GM18870 (cell line): ENCODE measurements at regions not wholly inside any gene's neighbourhood (a gene's known extent, or its start where the extent isn't known, plus 50 kb on each side); places are given as distances from the start of the nearest gene placed in this dataset.
"Not testable (repeated sequence)": the region's sequence is repeated elsewhere in the genome, so short reads cannot be mapped to it uniquely, and the experiment has no call there.

Source experiments
- ATAC-seq: cut with Tn5 transposase; IDR thresholded peaks from one replicate; pipeline ENCODE4 v1.9.1; 2021; ENCODE audit warnings: moderate library complexity; ENCODE audit not compliant: unreplicated experiment

- ATAC-seq: no peak
Measured at GRCh38 chr5:30401479-30402058, 791.9 kb upstream of the CDH6 start.

GRCh38 chr5:30398423-30398822, 795.1 kb upstream of the CDH6 start:
- ATAC-seq: no peak

GRCh38 chr5:30392897-30393296, 800.6 kb upstream of the CDH6 start:
- no peak for ATAC-seq

GRCh38 chr5:30390095-30390494, 803.4 kb upstream of the CDH6 start:
- no peak for ATAC-seq

GRCh38 chr5:30387974-30388632, 805.4 kb upstream of the CDH6 start:
- ATAC-seq: no peak

GRCh38 chr5:30385754-30386153, 807.7 kb upstream of the CDH6 start:
- no peak for ATAC-seq

- no peak for ATAC-seq
Measured at GRCh38 chr5:30384171-30384570, 809.3 kb upstream of the CDH6 start.

GRCh38 chr5:30380228-30380627, 813.3 kb upstream of the CDH6 start:
- ATAC-seq: no peak

GRCh38 chr5:30376848-30377247, 816.6 kb upstream of the CDH6 start:
- no peak for ATAC-seq

- ATAC-seq: no peak
Measured at GRCh38 chr5:30368064-30368463, 825.4 kb upstream of the CDH6 start.

- not testable (repeated sequence) for ATAC-seq
Measured at GRCh38 chr5:30365031-30365430, 828.5 kb upstream of the CDH6 start.

GRCh38 chr5:30357371-30357770, 836.1 kb upstream of the CDH6 start:
- ATAC-seq: no peak

GRCh38 chr5:30355675-30356074, 837.8 kb upstream of the CDH6 start:
- ATAC-seq: no peak

GRCh38 chr5:30347858-30348257, 845.6 kb upstream of the CDH6 start:
- ATAC-seq: no peak

- ATAC-seq: not testable (repeated sequence)
Measured at GRCh38 chr5:30345539-30346345, 847.7 kb upstream of the CDH6 start.

GRCh38 chr5:30343707-30344106, 849.8 kb upstream of the CDH6 start:
- ATAC-seq: no peak

- ATAC-seq: no peak
Measured at GRCh38 chr5:30341466-30341865, 852.0 kb upstream of the CDH6 start.

GRCh38 chr5:30337084-30337573, 856.4 kb upstream of the CDH6 start:
- ATAC-seq: no peak

GRCh38 chr5:30331534-30331933, 862.0 kb upstream of the CDH6 start:
- ATAC-seq: no peak

GRCh38 chr5:30325795-30326194, 867.7 kb upstream of the CDH6 start:
- ATAC-seq: no peak

- ATAC-seq: no peak
Measured at GRCh38 chr5:30324083-30324482, 869.4 kb upstream of the CDH6 start.

GRCh38 chr5:30287890-30288289, 905.6 kb upstream of the CDH6 start:
- ATAC-seq: no peak
